HS-5 (cell line): ENCODE measurements at regions not wholly inside any gene's neighbourhood (a gene's known extent, or its start where the extent isn't known, plus 50 kb on each side); places are given as distances from the start of the nearest gene placed in this dataset.

ENCODE experiments used
- DNase-seq: peaks from one replicate; pipeline ENCODE4 v3.0.0-alpha.2; 2012; ENCODE audit warnings: low read depth

DNA sequence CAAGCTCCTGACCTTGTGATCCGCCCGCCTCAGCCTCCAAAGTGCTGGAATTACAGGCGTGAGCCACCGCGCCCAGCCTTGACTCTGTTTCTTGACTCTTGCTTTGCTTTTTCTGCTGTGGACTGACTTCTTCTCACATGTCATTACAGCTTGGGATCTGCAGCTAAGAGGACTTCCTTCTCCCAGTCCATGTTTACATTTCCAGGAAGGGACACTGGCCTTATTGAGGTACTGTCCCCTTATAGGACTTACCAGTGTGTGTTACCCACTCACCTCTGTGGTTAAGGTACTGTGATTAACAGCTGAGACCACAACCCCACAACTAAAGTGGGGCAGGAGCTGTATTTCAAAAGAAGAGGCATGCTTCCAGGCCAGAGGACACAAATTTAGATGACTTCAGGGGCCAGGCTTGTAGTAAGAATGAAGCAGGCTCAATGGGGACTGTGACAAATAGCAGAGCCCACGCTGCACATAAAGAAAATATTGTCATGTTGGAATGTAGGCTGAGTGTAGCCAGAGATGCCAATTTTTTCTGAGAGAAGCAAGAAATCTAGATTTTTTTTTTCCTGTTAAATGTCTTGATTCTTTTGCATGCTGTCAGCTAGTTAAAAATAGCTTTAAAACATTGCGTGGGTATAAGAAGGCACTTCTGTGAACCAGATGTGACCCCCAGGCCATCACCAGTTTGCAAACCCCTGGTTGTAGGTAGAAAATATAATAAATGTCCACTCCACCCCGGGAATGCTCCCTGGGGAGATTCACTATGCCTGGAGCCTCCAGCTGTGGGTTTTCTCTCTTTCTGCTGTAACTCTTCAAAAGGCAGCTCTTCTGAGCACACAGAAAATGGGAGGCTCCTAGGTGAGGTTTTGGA is 75.0 kb downstream of the PTPDC1 start:
- DNase-seq: no peak

DNA sequence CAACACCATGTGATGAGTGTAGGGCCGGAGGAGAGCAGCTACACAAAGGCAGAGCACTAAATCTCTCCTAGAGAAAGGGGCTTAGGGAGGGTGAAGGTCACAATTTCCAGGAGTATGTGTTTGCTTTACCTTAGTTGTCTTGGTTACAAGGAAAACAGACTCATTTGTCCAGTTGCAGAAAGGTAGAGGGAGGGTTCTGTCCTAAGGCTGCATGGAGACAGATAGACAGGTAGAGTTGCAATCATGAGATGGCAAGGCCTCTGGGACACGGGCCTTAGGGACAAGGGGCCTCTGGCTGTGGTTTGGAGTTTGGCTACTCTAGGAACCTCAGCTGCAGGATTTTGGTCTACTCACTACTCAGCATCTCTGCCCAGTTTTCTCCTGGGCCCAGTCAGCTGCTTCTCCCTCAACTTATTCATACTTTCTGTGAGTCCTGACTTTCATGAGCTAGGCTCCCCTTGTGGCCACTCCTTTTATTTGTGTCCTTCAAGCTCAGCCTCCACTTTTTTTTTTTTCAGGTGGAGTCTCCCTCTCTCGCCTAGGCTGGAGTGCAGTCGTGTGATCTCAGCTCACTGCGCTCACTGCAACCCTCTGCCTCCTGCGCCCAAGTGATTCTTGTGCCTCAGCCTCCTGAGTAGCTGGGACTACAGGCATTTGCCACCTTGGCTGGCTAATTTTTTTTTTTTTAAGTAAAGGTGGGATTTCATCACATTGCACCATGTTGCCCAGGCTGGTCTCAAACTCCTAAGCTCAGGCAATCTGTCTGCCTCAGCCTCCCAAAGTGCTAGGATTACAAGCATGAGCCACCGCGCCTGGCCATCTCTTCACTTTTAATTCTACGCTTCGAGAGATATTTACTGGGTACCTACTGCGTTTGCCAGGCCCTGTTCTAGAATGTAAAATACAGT is 76.6 kb downstream of the PTPDC1 start:
- no peak for DNase-seq

DNA sequence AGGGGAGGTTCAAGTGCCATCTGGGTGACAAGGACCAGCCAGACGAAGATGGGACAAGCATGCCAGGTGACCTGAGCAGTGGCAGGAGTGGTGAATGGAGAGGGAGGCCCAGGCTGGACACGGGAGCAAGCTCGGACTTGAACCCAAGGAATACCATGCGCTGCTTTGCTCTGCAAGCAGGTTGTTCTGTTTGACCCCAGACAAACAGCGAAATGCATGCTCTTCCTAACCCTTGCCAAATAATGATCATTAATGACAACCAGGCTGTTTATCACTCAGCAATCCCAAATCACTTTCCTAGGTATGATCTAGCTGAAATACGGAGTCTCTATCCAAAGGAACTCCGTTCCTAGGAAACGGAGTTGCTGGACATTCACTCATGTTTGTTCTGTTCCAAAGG is 77.4 kb downstream of the PTPDC1 start:
- no peak for DNase-seq

DNA sequence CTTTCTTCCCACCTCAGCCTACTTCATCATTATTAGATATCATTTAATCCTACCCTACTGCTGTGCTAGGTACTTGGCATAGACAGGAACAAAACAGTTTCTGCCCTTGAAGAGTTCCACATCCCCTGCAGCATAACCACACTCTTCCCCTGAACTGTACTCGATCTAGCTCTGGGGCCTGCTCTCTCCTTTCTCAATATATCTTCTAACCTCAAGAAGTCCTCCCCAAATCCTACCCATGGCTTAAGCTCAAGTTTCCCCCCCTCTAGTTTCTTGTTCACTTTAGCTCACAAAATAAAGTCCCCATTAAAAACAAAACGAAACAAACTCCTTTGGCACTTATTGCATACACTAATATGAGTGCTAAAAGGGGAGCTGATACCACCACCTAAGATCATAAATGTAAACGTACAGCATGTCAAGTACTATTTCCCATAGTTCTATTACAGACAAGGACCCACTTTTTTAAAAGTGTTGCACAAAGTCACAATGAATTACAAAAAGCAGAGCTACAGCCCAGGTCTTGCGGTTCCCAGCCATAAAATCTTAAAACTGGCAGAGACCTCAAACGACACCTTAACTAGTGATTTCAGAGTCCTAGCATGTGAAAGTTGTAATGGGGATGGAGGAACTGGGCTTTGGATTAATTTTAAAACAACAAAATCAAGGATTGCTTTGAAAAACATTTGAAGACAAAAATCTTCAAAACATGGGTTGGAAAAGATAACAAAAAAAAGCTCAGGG is 80.7 kb downstream of the PTPDC1 start:
- DNase-seq: no peak

DNA sequence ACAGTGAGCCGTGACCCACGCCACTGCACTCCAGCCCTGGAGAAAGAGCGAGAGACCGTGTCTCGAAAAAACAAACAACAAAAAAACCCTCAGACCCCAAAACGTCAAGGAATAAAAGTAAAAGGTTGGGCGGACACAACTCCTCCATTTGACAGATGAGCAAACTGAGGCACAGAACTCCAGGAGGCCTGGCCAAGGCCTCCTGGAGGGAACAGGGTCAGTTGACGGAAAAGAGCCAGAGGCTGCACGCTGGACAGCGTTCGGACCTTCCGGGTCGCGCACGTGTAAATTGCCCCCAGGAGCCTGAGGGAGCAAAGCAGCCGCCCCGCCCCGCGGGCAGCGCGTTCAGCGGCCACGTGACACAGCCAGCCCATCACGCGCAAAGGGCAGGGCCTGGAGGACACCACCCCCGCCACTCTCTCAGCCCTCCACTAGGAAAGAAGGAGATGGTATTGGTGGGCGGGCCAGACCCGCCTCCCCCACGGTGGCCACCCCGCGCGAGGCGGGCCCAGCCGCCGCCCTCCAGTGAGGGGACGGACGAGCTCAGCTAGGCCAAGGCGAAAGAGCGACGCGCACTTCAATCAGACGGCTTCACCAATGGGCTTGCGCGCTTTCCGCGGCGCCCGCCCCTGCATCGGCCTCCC is 81.5 kb downstream of the PTPDC1 start:
- DNase-seq: peak; percentile 91

DNA sequence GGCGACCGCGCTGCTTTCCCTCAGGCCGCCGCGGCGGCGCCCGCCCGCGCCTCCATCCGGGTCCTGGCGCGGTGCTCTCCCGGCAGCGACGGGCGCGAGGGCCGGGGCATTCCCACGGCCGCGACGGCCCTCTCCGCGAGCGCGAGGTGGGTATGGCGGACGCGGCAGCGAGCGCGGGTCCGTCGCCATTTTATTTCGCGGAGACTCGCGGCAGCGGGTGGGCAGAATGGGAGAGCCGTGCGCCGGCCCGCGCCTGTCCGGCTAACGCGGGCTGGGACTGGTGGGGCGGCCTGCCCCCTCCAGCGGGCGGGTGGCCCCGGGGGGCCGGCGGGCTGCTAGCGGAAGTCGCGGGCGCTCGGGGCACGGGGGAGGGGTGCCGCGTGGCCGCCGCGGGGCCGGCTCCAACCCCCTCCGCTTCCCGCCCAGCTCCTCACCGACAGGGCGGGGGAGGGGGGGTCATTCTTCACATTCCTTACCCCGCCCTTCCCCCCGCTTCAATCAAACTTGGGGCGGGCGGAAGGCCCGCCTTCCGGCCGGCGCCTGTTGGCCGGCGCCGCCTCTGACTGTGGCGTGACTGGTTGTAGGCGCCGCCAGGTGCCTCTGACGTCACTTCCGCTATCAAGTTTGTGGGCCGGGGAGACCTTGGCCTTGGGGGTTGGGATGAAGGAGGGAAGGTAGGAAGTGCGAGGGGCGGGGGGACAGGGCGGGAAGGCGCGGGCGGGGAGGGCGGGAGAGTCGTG is 82.1 kb downstream of the PTPDC1 start:
- peak; percentile 95 for DNase-seq

DNA sequence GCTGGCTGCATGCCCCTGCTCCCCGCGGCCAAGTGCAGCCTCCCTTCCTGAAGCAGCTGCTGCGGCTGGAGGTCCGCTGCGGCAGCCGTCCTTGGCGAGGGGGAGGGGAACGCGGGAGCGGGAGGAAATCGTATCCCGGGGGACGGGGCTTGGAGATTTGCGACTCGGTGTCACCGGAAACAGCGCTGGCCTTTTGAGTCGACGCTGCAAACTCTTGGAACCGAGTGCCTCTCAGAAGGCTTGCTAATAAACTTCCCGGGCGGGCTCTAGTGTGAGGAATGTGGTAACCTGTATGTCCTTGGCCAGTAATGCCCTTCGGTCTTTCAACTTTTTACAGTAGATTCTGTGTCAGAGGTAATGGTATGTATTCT is 82.7 kb downstream of the PTPDC1 start:
- DNase-seq: no peak

DNA sequence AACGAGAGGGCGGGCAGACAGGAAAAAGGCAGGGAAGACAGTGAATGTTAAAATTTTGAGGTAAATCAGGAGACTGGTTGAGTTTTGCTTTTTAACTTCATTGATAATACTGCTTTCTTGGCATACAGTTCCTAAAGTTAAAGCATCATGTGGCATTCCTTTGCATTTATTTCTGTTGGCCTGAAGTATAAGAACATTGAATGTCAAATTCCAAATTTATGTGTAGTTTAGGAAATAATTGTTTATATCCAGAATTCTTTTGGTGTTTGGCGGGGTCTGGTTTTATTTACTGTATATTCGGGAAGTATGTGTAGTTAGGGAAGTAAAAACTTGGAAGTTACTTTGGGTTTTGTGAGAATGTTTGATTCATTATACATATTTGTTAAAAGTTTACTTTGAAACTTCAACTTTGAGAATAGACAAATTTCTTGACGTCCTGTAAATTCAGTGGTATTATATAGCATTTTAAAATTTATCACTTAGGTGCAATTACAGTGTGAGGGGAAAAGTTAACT is 83.2 kb downstream of the PTPDC1 start:
- DNase-seq: no peak

DNA sequence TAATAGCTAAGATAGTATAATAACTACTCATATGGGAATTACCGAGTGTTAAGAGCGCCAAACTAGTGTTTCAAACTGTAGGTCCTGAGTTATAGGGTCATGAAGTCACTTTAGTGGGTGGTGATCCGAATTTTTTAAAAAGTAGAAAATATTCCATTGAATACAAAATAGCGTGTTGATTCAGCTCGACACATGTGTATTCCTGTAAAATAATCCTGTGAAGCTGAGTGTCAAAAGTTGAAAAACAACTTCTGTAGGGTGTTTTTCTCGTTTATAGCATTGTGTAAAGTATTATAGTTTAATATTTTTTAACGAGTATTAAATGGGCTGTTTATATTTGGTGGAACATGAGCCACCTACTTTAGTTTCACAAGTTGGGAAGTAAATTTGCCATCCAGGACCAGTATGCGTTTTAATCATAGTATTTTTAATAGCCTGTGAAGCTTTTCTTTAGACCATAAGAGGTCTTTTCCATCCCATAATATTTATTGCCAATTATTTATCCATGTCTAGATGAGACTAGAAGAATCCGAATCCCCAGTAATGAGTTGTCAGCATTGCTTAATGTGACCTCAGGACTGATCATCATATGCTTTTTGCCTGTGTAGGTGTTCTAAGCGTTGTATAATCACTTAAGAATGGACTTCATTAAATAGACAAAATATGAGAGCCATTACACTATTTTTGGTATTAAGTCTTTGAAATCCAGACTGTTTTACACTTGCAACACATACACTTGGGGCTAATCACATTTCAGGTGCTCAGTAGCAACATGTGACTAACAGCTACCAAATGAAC is 84.1 kb downstream of the PTPDC1 start:
- no peak for DNase-seq

DNA sequence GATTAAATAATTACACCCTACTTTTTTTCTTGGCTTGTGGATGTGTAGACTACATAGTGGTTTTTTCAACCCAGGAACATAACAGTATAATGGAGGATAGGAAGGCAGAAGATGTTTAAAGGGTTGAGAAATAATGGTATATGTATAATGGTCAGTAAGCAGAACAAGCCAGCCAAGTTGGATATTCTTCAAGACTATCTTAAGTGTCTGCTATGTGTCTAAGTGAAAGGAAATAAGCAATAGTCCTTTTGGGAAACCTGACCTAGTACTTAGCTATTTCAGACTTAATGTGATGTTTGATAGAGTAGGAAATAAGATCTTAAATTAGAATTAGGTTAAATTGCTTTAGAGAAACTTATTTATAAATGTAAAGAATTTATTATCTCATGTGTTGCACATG is 85.7 kb downstream of the PTPDC1 start:
- DNase-seq: no peak

DNA sequence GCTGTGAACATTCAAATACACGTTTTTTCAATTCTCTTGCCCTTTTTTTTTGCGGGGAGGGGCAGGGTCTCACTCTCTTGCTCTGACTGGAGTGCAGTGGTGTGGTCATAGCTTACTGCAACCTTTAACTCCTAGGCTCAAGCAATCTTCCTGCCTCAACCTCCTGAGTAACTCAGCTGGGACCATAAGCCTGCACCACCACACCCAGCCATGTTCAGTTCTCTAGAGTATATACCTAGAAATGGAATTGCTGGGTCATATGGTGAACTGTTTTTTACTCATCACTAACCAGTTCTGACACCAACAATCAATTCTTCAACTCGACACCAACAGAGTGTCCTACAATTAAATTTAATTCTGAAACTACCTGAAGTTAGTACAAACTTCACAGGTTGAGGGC is 85.5 kb upstream of the ZNF169 start:
- DNase-seq: no peak

DNA sequence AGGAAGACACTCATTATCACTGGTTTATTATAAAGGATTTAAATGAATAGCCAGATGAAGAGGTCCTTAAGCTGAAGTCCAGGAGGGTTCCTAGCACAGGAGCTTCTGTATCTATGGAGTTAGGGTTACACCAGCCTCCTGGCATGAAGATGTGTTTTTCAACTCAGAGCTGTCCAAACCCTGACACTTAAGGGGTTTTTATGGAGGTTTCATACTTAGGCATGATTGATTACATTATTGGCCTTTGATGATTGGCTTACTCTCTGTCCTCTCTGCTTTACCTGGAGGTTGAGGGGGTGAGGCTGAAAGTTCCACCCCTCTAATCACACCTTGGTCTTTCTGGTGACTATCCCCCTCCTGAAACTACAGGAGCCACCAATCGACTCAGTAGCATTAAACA is 84.9 kb upstream of the ZNF169 start:
- no peak for DNase-seq

DNA sequence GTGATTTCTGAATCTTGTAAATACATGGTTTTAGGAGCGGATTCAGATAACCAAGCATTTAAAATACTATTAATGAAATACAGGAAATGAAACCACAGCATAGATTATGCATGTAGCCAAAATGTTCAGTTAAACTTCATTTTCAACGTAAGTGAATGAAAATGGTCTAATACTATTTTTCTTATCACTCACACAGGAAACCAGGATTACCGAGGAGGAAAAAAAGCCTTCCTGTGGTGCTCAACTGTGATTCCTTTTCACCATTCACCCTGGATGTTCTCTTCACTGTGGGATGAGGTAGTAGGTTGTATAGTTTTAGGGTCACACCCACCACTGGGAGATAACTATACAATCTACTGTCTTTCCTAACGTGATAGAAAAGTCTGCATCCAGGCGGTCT is 83.4 kb upstream of the ZNF169 start:
- no peak for DNase-seq

DNA sequence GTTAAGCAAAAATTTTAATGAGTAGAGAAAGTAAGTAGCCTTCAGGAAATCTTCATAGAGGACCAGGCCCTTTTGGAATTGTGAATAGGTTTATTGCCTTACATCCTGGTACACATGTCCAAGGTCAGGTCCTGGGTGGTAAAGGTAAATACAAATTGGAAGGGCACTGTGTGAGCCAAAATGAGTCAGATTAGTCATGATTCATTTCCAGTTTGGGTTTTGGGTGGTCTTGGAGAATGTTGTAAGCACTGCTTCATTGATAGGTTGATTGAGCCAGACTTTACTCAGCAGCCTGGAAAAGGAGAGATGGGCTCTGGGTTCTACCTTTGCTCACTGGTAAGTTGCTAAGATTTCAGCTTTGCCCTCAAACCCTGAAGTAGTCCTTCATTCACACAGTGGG is 82.5 kb upstream of the ZNF169 start:
- DNase-seq: no peak

DNA sequence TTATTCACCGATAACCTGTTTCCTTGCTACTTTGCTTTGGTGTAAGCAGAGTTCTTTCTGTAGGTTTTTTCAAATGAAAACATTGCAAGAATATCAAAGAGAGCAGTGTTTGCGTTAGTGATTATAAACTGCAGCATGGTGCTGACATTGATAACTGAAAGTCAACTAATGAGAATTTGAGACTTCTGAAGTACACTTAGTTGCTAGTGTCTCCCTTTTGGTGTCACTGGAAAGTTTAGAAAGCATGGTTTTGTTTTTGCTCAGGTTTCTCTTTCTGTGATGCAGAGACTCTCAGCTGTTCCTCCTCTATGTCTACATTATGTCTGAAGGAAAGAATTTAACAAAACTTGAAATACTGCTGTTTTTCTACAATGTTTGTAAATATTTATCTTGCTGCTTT is 80.2 kb upstream of the ZNF169 start:
- no peak for DNase-seq

DNA sequence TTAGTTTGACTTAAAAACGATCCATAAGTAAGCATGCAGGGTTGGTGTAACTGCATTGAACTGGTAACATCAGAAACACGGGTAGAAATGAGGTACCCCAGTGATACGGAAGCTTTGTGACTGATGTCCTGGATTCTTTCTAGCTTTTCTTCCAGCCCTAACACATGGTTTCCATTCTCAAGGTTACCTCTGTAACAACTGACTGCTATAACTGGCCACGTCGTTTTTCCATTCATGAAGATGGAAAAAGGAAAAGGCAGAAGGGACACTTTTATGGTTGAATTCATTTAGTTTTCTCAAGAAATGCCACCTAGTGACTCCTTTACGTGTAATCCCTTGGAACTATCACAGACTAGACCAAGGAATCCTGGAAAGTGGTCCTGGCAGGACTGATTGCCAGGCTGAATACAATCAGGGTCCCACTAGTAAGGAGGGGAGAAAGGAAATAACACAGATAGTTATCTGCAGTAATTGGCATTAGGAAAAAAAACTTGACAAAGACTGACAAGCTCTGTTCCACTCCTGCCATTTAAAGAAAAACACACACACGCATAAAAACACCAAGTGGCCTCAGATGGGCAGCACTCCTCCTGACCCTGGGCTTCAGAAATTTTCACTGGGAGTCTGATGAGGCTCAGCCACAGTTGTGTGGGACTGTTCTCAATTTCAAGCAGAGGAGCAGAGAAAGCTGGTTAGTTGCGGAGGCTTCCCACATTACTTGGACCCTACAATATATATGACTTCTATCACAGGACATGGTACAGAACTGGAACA is 77.5 kb upstream of the ZNF169 start:
- no peak for DNase-seq

DNA sequence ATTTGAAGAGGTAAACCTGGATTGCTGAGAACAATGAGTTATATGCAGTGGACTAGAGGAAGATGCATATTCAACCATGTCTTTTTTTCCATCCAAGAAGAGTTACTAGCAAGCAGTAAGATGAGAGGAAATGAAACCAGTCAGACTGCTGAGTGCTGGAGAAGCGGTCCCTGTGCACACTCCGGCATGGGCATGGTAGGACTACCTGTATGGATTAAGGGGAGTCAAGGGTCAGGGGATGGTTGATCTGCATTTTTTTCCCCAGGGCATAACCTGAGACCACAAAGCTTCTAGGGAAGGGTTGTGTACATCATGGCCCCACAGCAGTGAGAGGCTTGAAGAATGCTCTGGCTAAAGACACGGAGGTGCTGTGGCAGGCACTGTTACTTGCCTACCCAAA is 76.6 kb upstream of the ZNF169 start:
- no peak for DNase-seq

DNA sequence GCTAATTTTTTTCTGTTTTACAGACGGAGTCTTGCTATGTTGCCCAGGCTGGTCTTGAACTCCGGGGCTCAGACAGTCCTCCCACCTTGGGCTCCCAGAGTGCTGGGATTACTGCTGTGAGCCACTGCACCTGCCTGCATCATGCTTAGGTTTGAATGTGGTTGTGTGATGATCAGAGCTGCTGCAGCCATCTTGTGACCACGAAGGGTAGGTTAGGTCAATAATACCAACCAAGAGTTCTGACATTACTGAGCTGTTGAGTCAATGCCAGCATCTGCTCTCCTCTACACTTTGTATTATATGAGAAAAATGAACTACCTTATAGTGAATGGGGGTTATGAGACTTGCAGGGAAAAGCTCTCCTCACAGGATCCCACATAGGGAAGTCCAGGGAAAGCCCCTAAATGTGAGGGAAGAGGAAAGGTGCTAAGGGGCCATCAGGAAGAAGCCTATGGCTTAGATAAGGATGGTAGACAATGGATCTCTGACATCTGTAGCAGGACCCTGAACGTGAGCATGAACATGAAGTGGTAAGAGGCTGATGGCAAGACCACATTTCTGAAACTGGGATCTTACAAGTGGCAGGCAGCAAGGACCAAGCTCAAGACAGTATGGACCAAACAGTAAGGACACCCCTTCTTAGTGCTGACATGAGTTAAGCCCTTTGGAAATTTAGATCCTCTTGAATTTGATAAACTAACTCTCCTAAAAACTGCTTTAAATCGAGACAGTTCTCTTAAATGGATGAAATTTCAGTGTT is 75.7 kb upstream of the ZNF169 start:
- DNase-seq: no peak

DNA sequence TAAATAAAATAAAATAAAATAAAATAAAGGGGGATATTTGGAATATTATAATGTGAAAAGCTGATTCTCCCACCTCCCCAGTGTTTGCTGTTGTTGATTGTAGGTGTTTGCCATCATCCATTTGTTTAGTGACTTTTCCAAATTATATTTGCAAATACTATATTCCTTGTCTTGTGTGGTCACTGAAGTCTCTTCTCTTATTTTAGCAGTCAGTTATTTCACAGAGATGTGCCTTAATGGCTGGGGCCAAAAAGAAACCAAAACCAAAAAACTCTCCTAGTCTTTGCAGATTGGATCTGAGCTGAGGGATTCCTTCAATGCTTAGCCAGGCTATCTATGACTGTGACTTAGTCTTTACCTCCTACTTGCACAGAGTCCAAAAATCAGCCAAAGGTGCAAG is 70.9 kb upstream of the ZNF169 start:
- no peak for DNase-seq
